HTR-8/SVneo (cell line): ENCODE measurements at regions not wholly inside any gene's neighbourhood (a gene's known extent, or its start where the extent isn't known, plus 50 kb on each side); places are given as distances from the start of the nearest gene placed in this dataset.

Experiments used
- DNase-seq: peaks from one replicate; pipeline ENCODE4 v3.0.0; 2011; ENCODE audit warnings: low spot score, mixed read lengths; ENCODE audit not compliant: insufficient read length
- FAIRE-seq: peaks from 2 replicates; lab custom pipeline; 2011; peaks lifted over from hg19 to GRCh38; lab: Jason Lieb, UNC

GRCh38 chr2:217693363-217693762 lies 309.4 kb downstream of the TNS1 start:
- DNase-seq (no peak), FAIRE-seq (no peak)

GRCh38 chr2:217691920-217692666 lies 310.7 kb downstream of the TNS1 start:
- FAIRE-seq = no peak
- DNase-seq = no peak

- FAIRE-seq = no peak
- no peak for DNase-seq
Observed at GRCh38 chr2:217691516-217691915, 311.3 kb downstream of the TNS1 start.

- no peak for DNase-seq
- no peak for FAIRE-seq
Observed at GRCh38 chr2:217689053-217689452, 313.7 kb downstream of the TNS1 start.

GRCh38 chr2:217688494-217688893 lies 314.3 kb downstream of the TNS1 start:
- FAIRE-seq = no peak

GRCh38 chr2:217687771-217688170 lies 315.0 kb downstream of the TNS1 start:
- FAIRE-seq = no peak

More at GRCh38 chr2:217688494-217688893, 314.3 kb downstream of the TNS1 start:
- DNase-seq = no peak

GRCh38 chr2:217685255-217685605 lies 317.6 kb downstream of the TNS1 start:
- DNase-seq (peak; percentile 66), FAIRE-seq (no peak)

More at GRCh38 chr2:217687771-217688170, 315.0 kb downstream of the TNS1 start:
- no peak for DNase-seq

- DNase-seq (no peak), FAIRE-seq (no peak)
Observed at GRCh38 chr2:217684431-217685254, 318.2 kb downstream of the TNS1 start.

- no peak for FAIRE-seq
Observed at GRCh38 chr2:217683106-217683870, 319.5 kb downstream of the TNS1 start.

GRCh38 chr2:217681791-217682190 lies 321.0 kb downstream of the TNS1 start:
- DNase-seq = no peak
- FAIRE-seq = no peak

More at GRCh38 chr2:217683106-217683870, 319.5 kb downstream of the TNS1 start:
- DNase-seq = no peak

GRCh38 chr2:217680381-217680780 lies 322.4 kb downstream of the TNS1 start:
- DNase-seq = no peak
- FAIRE-seq = no peak

GRCh38 chr2:217673627-217674026 lies 329.2 kb downstream of the TNS1 start:
- FAIRE-seq (no peak), DNase-seq (no peak)

- DNase-seq (no peak), FAIRE-seq (no peak)
Observed at GRCh38 chr2:217672472-217672871, 330.3 kb downstream of the TNS1 start.

GRCh38 chr2:217671871-217672270 lies 330.9 kb downstream of the TNS1 start:
- FAIRE-seq (no peak), DNase-seq (no peak)

- FAIRE-seq (no peak), DNase-seq (no peak)
Observed at GRCh38 chr2:217671075-217671474, 331.7 kb downstream of the TNS1 start.

- FAIRE-seq = no peak
- no peak for DNase-seq
Observed at GRCh38 chr2:217669831-217670230, 333.0 kb downstream of the TNS1 start.

- no peak for DNase-seq
- FAIRE-seq = no peak
Observed at GRCh38 chr2:217667512-217667911, 335.3 kb downstream of the TNS1 start.

GRCh38 chr2:217667035-217667434 lies 335.8 kb downstream of the TNS1 start:
- DNase-seq (no peak), FAIRE-seq (no peak)

GRCh38 chr2:217666338-217666737 lies 336.5 kb downstream of the TNS1 start:
- DNase-seq (no peak), FAIRE-seq (no peak)

GRCh38 chr2:217664761-217665160 lies 338.0 kb downstream of the TNS1 start:
- FAIRE-seq = no peak
- no peak for DNase-seq
